Left hindlimb (tissue), 1 donor: ENCODE measurements at regions not wholly inside any gene's neighbourhood (a gene's known extent, or its start where the extent isn't known, plus 50 kb on each side); places are given as distances from the start of the nearest gene placed in this dataset.

Experiments
- DNase-seq: peaks from one replicate; pipeline ENCODE4 v3.0.0-alpha.2; 2018

- DNase-seq = peak; percentile 27
These were observed 57.0 kb downstream of the XAGE2 start for GRCh38 chrX:52425775-52426174.

GRCh38 chrX:52426810-52427209, 58.0 kb downstream of the XAGE2 start:
- no peak for DNase-seq

GRCh38 chrX:52437212-52437611, 58.4 kb upstream of the XAGE1A start:
- DNase-seq = no peak
